ENCODE measurements at regions not wholly inside any gene's neighbourhood (a gene's known extent, or its start where the extent isn't known, plus 50 kb on each side); places are given as distances from the start of the nearest gene placed in this dataset.
A peak's percentile ranks its signal among the peaks of the same experiment; 100 is the strongest.

DNA sequence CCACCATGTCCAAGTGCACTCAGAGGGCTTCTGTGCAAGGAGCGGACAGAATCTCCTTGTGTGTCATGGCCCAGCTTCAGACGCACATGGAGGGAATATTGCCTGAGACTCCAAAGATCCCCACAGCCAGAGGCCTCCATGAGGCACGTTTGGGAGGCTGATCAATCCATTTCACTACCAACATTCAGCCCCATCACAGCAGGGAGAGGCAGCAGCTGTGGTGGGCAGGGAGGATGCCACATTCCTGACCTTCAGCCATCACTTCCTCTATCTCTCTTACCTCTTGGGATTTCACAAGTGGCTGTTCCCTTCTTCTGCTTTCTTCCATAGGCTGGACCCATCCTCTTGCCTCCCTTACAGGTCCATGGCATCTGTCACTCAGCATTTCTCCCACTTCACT, 82.4 kb upstream of the MBNL2 start:
- DNase-seq = no peak

GRCh38 chr13:97140131-97140530, 82.0 kb upstream of the MBNL2 start:
- DNase-seq = no peak

- no peak for DNase-seq
Measured at GRCh38 chr13:97140611-97141010, 81.5 kb upstream of the MBNL2 start.

GRCh38 chr13:97141097-97141496, 81.0 kb upstream of the MBNL2 start:
- no peak for DNase-seq

- DNase-seq = peak; percentile 32
Measured at GRCh38 chr13:97141564-97142005, 80.5 kb upstream of the MBNL2 start.

DNA sequence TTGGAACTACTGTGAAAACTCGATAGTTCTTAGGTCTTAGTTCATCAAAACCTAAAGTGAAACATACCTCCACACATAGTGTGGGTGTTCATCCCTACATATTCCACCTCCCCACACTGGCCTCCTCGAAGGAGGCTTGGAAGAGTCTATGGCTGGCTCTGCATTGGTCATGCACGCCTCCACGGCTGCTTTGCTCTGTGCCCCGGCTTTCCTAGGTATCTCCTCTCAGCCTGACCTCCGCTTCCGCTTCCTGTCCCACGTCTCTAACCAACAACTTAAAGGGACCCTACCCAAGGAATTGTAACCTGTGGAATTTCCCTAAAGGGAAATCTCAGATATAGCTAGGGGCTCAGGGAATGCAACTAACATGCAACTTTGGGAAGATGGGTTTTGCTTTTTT, 79.7 kb upstream of the MBNL2 start:
- no peak for DNase-seq

- DNase-seq = no peak
Measured at GRCh38 chr13:97145057-97145456, 77.1 kb upstream of the MBNL2 start.

GRCh38 chr13:97148894-97149293, 73.2 kb upstream of the MBNL2 start:
- no peak for DNase-seq

DNA sequence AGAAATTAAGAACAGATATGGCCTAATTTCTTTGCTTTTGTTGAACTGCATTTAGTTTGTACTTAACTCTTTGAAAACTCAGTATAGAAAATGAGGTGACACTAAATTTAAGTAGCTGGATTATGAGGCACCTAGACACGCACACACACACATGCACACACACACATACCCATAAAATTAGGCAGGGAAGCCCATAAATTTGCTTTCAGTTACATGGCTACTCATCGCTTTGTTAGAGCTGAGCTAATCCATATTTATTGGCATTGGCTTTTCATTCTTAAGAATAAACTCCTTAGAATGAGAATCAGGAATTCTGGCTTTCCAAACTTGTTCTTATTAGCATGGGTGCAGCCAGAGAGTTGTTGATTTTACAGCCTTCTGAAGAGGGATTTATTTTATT, 61.7 kb upstream of the MBNL2 start:
- DNase-seq = no peak

DNA sequence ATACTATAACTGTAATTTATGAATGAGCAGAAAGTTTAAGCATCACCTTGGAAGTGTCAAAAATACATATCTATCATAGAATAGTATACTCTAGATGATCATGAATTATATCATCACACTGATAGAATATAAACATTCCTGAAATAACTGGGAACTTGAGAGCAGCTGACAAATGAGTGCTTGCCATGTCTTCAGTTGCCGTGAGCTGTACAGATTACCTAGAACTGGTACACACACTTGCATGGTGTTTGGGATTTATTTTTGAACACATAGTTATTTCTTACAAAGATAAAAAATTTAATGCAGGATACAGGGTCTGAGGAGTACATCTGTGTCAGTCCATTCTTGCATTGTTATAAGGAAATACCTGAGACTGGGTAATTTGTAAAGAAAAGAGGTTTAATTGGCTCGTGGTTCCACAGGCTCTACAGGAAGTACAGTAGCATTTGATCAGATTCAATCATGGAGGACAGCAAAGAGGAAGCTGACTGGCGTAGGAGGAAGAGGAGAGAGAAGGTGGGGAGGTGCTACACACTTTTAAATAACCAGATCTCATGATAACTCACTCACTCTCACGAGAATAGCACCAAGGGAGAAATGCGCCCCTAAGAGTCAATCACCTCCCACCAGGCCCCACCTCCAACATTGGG, 60.4 kb upstream of the MBNL2 start:
- no peak for DNase-seq

DNA sequence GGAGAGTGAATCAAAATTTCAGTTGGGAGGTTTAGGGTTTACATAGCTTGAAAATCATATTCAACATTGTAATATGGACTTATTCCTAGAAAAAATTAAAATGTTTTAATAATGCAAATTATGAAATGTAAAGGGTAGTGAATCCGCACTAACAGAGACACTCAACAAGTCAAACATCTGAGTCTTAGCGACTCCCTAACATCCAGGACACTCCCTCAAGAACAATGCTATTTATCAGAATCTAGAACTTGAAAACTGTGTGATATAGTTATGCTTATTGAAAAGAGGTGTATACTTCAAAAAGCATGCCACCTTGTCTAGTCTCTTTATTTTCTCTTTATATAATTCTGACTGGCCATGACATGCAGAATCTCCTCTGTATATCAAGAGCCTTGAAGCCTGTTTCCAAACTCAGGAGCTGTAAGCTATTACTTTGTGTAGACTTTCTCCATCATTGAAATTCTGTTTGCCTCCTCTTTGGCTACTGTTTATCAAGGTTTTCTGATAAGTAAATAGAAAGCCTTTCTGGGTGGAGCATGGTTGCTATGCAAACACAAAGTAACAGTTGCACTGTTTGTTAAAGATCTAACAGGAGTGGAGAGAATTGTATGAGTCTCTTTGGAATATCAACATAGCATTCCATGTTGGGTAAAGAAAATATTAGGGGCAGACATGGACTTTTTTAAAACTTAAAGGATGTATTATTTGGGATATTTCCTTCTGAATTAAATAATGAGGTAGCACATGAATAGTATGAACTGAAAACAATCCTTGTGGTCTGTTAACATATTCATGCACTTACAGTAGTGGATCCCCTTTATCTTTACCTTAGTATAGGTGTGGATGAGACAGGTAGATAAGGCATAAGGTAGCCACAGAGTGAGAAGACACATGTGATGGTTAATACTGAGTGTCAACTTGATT, 56.4 kb upstream of the MBNL2 start:
- no peak for DNase-seq

- DNase-seq = no peak
Measured at GRCh38 chr13:97171136-97171535, 51.0 kb upstream of the MBNL2 start.

Measured in inflammatory macrophage treated with lipopolysaccharide for 4 hours (primary cell).